Smooth muscle cell (in vitro differentiated cells): ENCODE measurements at regions not wholly inside any gene's neighbourhood (a gene's known extent, or its start where the extent isn't known, plus 50 kb on each side); places are given as distances from the start of the nearest gene placed in this dataset.

Experiments used
- DNase-seq: peaks from one replicate; lab custom pipeline; 2025; ENCODE audit not compliant: unreplicated experiment; lab: John Stamatoyannopoulos, UW
- H2AFZ ChIP-seq: fragments of 200-600 bp; sonication (generic); 2 replicates; pipeline ENCODE4 v1.6.0; 2016; ENCODE audit warnings: antibody characterized with exemption, low read depth, mild to moderate bottlenecking
- H3F3A ChIP-seq: fragments of 200-600 bp; sonication (generic); 2 replicates; pipeline ENCODE4 v1.6.0; 2017; ENCODE audit warnings: antibody characterized with exemption, low read depth
- H3K27ac ChIP-seq: fragments of 200-600 bp; sonication (generic); 2 replicates; pipeline ENCODE4 v1.5.1; 2016; ENCODE audit warnings: low read depth, mild to moderate bottlenecking
- H3K27me3 ChIP-seq: fragments of 200-600 bp; sonication (generic); 2 replicates; pipeline ENCODE4 v1.6.1; 2016; ENCODE audit warnings: low read depth, mild to moderate bottlenecking
- H3K36me3 ChIP-seq: fragments of 200-600 bp; sonication (generic); 2 replicates; pipeline ENCODE4 v1.5.1; 2016; ENCODE audit warnings: low read depth
- H3K4me1 ChIP-seq: fragments of 200-600 bp; sonication (generic); 2 replicates; pipeline ENCODE4 v1.5.1; 2016; ENCODE audit warnings: low read depth
- H3K4me2 ChIP-seq: fragments of 200-600 bp; sonication (generic); 2 replicates; pipeline ENCODE4 v1.6.0; 2016; ENCODE audit warnings: mild to moderate bottlenecking
- H3K4me3 ChIP-seq: fragments of 200-600 bp; sonication (generic); 2 replicates; pipeline ENCODE4 v1.5.1; 2016; ENCODE audit warnings: mild to moderate bottlenecking
- H3K79me2 ChIP-seq: fragments of 200-600 bp; sonication (generic); 2 replicates; pipeline ENCODE4 v1.6.0; 2016; ENCODE audit warnings: low read depth, mild to moderate bottlenecking
- H3K9ac ChIP-seq: fragments of 200-600 bp; sonication (generic); 2 replicates; pipeline ENCODE4 v1.6.0; 2016; ENCODE audit warnings: low read depth
- H3K9me3 ChIP-seq: fragments of 200-600 bp; sonication (generic); replicated peaks from 2 replicates; pipeline ENCODE4 v1.5.1; 2016; ENCODE audit warnings: low read depth
- H4K20me1 ChIP-seq: fragments of 200-600 bp; sonication (generic); 2 replicates; pipeline ENCODE4 v1.6.0; 2016; ENCODE audit warnings: low read depth
- CTCF ChIP-seq: fragments of 200-600 bp; sonication (generic); IDR thresholded peaks from 2 replicates; pipeline ENCODE4 v1.5.1; 2017; ENCODE audit warnings: borderline replicate concordance, mild to moderate bottlenecking, antibody characterized with exemption; ENCODE audit not compliant: insufficient read depth, poor library complexity, severe bottlenecking
- WGBS: methylation state at CpG from one replicate; pipeline ENCODE4 v1.1.7; 2016; ENCODE audit warnings: low lambda C conversion rate; 5-methylcytosine and 5-hydroxymethylcytosine counted together

- H3K9ac ChIP-seq = no peak overlapping the region
- WGBS = 92% methylated on average over 34 of the region's 34 CpGs
Observed at GRCh38 chr2:886072-887022, 64.3 kb upstream of the SNTG2 start.

GRCh38 chr2:885230-886071 is 65.2 kb upstream of the SNTG2 start:
- Histone ChIP-seq H3K27ac (no peak overlapping the region), H3K27me3 (peaks cover 37% of the 10 kb centered on the region), H3F3A (no peaks in the 10 kb centered on the region), H4K20me1 (no peaks in the 10 kb centered on the region), H2AFZ (no peak overlapping the region), H3K9ac (no peak overlapping the region), H3K4me2 (no peak overlapping the region), H3K9me3 (no peaks in the 10 kb centered on the region), H3K4me1 (no peaks in the 10 kb centered on the region), H3K36me3 (no peaks in the 10 kb centered on the region), H3K79me2 (no peaks in the 10 kb centered on the region), H3K4me3 (no peak overlapping the region)
- TF ChIP-seq CTCF = no peak
- no peak for DNase-seq
- WGBS = 93% methylated on average over 21 of the region's 26 CpGs

More at GRCh38 chr2:886072-887022, 64.3 kb upstream of the SNTG2 start:
- no peaks in the 10 kb centered on the region for H3F3A ChIP-seq
- no peak for TF ChIP-seq CTCF
- H3K27ac ChIP-seq = no peak overlapping the region
- no peaks in the 10 kb centered on the region for H3K4me1 ChIP-seq
- no peaks in the 10 kb centered on the region for H3K9me3 ChIP-seq
- no peaks in the 10 kb centered on the region for H3K79me2 ChIP-seq
- H4K20me1 ChIP-seq = no peaks in the 10 kb centered on the region
- H3K27me3 ChIP-seq = peaks cover 37% of the 10 kb centered on the region
- H3K4me3 ChIP-seq = no peak overlapping the region
- DNase-seq = no peak
- H2AFZ ChIP-seq = no peak overlapping the region
- H3K36me3 ChIP-seq = no peaks in the 10 kb centered on the region
- H3K4me2 ChIP-seq = no peak overlapping the region

GRCh38 chr2:883803-884748 is 66.6 kb upstream of the SNTG2 start:
- WGBS = 80% methylated on average over 21 of the region's 21 CpGs
- peaks cover 37% of the 10 kb centered on the region for H3K27me3 ChIP-seq
- H3K36me3 ChIP-seq = no peaks in the 10 kb centered on the region
- H3K27ac ChIP-seq = no peak overlapping the region
- TF ChIP-seq CTCF = no peak
- DNase-seq = no peak
- H3K4me2 ChIP-seq = no peak overlapping the region
- H3F3A ChIP-seq = no peaks in the 10 kb centered on the region
- H3K9me3 ChIP-seq = no peaks in the 10 kb centered on the region
- H3K79me2 ChIP-seq = no peaks in the 10 kb centered on the region
- no peak overlapping the region for H3K4me3 ChIP-seq
- H3K4me1 ChIP-seq = no peaks in the 10 kb centered on the region
- no peaks in the 10 kb centered on the region for H4K20me1 ChIP-seq
- no peak overlapping the region for H2AFZ ChIP-seq
- no peak overlapping the region for H3K9ac ChIP-seq
